Fibroblast of lung (primary cell): ENCODE measurements at regions not wholly inside any gene's neighbourhood (a gene's known extent, or its start where the extent isn't known, plus 50 kb on each side); places are given as distances from the start of the nearest gene placed in this dataset.

Experiments used
- DNase-seq, 2 donors: peaks; one replicate each; pipeline versions ENCODE4 v3.0.0 to v3.0.0-alpha.2; 2010; ENCODE audit warnings: low read depth in 2 of 2
- H2AFZ ChIP-seq: 2 replicates; pipeline ENCODE4 v1.5.1; 2012; ENCODE audit warnings: low read length, control low read depth, inconsistent platforms
- H3K27ac ChIP-seq: 2 replicates; pipeline ENCODE4 v1.5.1; 2011; ENCODE audit warnings: low read length, control low read depth; ENCODE audit not compliant: insufficient read depth
- H3K27me3 ChIP-seq: 2 replicates; pipeline ENCODE4 v1.5.1; 2011; ENCODE audit warnings: mild to moderate bottlenecking, low read length; ENCODE audit not compliant: control insufficient read depth, insufficient read depth
- H3K36me3 ChIP-seq: 2 replicates; pipeline ENCODE4 v1.5.1; 2011; ENCODE audit warnings: low read length; ENCODE audit not compliant: control insufficient read depth, insufficient read depth
- H3K4me1 ChIP-seq: 2 replicates; pipeline ENCODE4 v1.5.1; 2011; ENCODE audit warnings: low read length; ENCODE audit not compliant: control insufficient read depth, insufficient read depth; ENCODE audit errors: extremely low read depth
- H3K4me2 ChIP-seq: 2 replicates; pipeline ENCODE4 v1.5.1; 2011; ENCODE audit warnings: low read length, control low read depth; ENCODE audit not compliant: insufficient read depth; ENCODE audit errors: extremely low read depth
- H3K4me3 ChIP-seq, 4 experiments: fragments of 200-600 bp in 1 of 4; sonication (generic) in 1 of 4; replicated peaks in 1 of 4; 2 replicates each; pipeline ENCODE4 v1.5.1; 2011 to 2016; ENCODE audit warnings: low read length in 4 of 4, low read depth in 3 of 4, mild to moderate bottlenecking in 3 of 4, control low read depth in 2 of 4, inconsistent platforms in 1 of 4, mixed read lengths in 1 of 4; ENCODE audit not compliant: insufficient read depth in 1 of 4; ENCODE audit errors: control extremely low read depth in 1 of 4
- H3K79me2 ChIP-seq: 2 replicates; pipeline ENCODE4 v1.5.1; 2012; ENCODE audit warnings: mild to moderate bottlenecking, low read length, inconsistent platforms; ENCODE audit not compliant: control insufficient read depth, insufficient read depth
- H3K9ac ChIP-seq: 2 replicates; pipeline ENCODE4 v1.5.1; 2011; ENCODE audit warnings: mild to moderate bottlenecking, low read length, control low read depth; ENCODE audit not compliant: insufficient read depth
- H3K9me3 ChIP-seq: 2 replicates; pipeline ENCODE4 v1.5.1; 2012; ENCODE audit warnings: low read depth, low read length; ENCODE audit not compliant: control insufficient read depth, insufficient read depth
- H4K20me1 ChIP-seq: 2 replicates; pipeline ENCODE4 v1.5.1; 2011; ENCODE audit warnings: low read length; ENCODE audit not compliant: control insufficient read depth, insufficient read depth; ENCODE audit errors: extremely low read depth
- EZH2 ChIP-seq: IDR thresholded peaks from 2 replicates; pipeline ENCODE4 v1.5.1; 2012; ENCODE audit warnings: low read length, control low read depth, mild to moderate bottlenecking; ENCODE audit errors: missing control alignments
- TF ChIP-seq, protein P1 (sequence below), 2 donors: IDR thresholded peaks in 1 of 2; conservative IDR thresholded peaks in 1 of 2; 1 replicate in 1 of 2; 2 replicates in 1 of 2; pipeline ENCODE4 v1.5.1; 2011 to 2012; ENCODE audit warnings: low read length in 2 of 2, control low read depth in 1 of 2, inconsistent platforms in 1 of 2, low read depth in 1 of 2, mild to moderate bottlenecking in 1 of 2

DNA sequence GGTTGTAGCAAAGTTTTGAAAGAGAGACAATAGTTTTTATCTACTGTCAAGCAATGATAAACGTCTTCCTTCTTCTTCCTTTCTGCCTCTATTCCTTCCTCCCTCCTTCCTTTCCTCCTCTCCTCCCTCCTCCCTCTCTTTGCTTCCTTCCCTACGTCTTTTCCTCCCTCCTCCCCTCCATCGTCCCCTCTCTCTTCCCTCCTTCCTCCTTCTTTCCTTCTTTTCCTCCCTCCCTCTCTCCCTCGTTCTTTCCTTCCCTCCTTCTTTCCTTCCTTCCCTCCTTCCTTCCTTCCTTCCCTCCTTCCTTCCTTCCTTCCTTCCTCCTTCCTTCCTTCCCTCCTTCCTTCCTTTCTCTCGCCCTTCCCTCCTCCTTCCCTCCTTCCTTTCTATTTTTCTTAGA, 82.8 kb upstream of the KCNA1 start:
- Histone ChIP-seq H3K4me1 (no peaks in the 10 kb centered on the region), H3K27ac (no peak overlapping the region), H3K9me3 (no peaks in the 10 kb centered on the region), H3K4me3 (no peak overlapping the region), H3K79me2 (no peaks in the 10 kb centered on the region), H2AFZ (no peak overlapping the region), H3K9ac (no peak overlapping the region), H3K4me2 (no peak overlapping the region), H4K20me1 (no peaks in the 10 kb centered on the region), H3K36me3 (no peaks in the 10 kb centered on the region), H3K27me3 (no peaks in the 10 kb centered on the region)
- TF ChIP-seq EZH2: no peak
- TF ChIP-seq, protein P1, sequence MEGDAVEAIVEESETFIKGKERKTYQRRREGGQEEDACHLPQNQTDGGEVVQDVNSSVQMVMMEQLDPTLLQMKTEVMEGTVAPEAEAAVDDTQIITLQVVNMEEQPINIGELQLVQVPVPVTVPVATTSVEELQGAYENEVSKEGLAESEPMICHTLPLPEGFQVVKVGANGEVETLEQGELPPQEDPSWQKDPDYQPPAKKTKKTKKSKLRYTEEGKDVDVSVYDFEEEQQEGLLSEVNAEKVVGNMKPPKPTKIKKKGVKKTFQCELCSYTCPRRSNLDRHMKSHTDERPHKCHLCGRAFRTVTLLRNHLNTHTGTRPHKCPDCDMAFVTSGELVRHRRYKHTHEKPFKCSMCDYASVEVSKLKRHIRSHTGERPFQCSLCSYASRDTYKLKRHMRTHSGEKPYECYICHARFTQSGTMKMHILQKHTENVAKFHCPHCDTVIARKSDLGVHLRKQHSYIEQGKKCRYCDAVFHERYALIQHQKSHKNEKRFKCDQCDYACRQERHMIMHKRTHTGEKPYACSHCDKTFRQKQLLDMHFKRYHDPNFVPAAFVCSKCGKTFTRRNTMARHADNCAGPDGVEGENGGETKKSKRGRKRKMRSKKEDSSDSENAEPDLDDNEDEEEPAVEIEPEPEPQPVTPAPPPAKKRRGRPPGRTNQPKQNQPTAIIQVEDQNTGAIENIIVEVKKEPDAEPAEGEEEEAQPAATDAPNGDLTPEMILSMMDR (conservative IDR thresholded peaks at IDR 0.05 in 1 of 2, IDR thresholded peaks at IDR 0.05 in 1 of 2; ENCODE audit: low read depth in 1 of 2, low read length in 2 of 2): no peak
- no peak for DNase-seq

DNA sequence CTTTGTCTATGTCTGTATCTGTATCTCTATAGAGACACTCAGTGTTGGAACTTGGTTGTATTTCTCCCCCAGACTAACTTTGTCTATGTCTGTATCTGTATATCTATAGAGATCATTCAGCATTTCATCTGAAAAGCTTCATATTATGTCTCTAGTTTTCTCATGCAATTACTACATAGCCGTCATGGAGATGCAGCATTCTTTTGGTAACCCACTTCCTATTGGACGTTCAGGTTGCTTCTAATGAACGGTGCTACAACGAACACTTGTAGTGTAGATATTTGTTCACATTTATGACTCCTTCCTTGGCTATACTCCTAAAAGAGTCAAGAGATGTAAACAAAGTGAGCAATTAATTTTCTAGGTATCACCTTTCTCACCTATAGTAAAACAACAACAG, 81.5 kb upstream of the KCNA1 start:
- no peak overlapping the region for H3K9ac ChIP-seq
- H3K27ac ChIP-seq: no peak overlapping the region
- no peak overlapping the region for H3K4me2 ChIP-seq
- H3K9me3 ChIP-seq: no peaks in the 10 kb centered on the region
- no peak for DNase-seq
- no peak overlapping the region for H3K4me3 ChIP-seq
- H4K20me1 ChIP-seq: no peaks in the 10 kb centered on the region
- no peak for TF ChIP-seq EZH2
- TF ChIP-seq, protein P1 (conservative IDR thresholded peaks at IDR 0.05 in 1 of 2, IDR thresholded peaks at IDR 0.05 in 1 of 2; ENCODE audit: low read depth in 1 of 2, low read length in 2 of 2): no peak
- no peaks in the 10 kb centered on the region for H3K36me3 ChIP-seq
- H3K27me3 ChIP-seq: no peaks in the 10 kb centered on the region
- no peak overlapping the region for H2AFZ ChIP-seq
- no peaks in the 10 kb centered on the region for H3K79me2 ChIP-seq
- H3K4me1 ChIP-seq: no peaks in the 10 kb centered on the region

DNA sequence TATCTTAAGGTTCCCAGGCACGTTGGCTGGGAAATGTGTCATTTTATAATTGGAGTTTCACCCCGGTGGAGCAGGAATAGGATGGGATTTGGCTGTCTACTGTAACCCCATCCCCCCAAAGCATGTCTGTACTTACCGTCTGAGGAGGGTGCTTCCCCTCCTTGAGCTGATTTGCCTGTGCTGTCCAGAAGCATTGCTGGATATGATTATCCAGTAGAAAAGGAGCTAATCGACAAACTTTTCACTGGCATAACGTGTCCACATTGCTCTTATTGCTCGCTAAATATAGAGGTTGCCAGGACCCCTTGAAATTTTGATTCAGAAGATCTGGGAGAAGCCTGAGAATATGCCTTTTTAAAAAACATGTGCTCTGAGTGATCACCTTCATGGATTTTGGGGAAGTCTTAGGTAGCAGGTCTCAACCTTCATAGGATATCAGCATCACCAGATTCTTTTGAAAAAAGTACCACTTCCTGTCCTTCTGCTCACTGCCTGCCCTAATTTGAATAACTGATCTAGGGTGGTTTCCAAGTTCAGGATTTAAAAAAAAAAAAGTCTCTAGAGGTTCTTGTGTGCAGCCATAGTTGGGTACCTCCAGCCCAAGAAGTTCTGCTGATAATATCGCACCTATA, 80.4 kb upstream of the KCNA1 start:
- H3K9me3 ChIP-seq: no peaks in the 10 kb centered on the region
- no peak overlapping the region for H3K4me2 ChIP-seq
- no peaks in the 10 kb centered on the region for H3K36me3 ChIP-seq
- no peak overlapping the region for H2AFZ ChIP-seq
- no peaks in the 10 kb centered on the region for H3K27me3 ChIP-seq
- H3K9ac ChIP-seq: no peak overlapping the region
- TF ChIP-seq, protein P1 (conservative IDR thresholded peaks at IDR 0.05 in 1 of 2, IDR thresholded peaks at IDR 0.05 in 1 of 2; ENCODE audit: low read depth in 1 of 2, low read length in 2 of 2): no peak
- no peak for TF ChIP-seq EZH2
- no peak overlapping the region for H3K4me3 ChIP-seq
- H3K79me2 ChIP-seq: no peaks in the 10 kb centered on the region
- no peaks in the 10 kb centered on the region for H4K20me1 ChIP-seq
- no peak overlapping the region for H3K27ac ChIP-seq
- no peak for DNase-seq
- H3K4me1 ChIP-seq: no peaks in the 10 kb centered on the region
